Left renal pelvis (tissue), 4 donors: ENCODE measurements at regions not wholly inside any gene's neighbourhood (a gene's known extent, or its start where the extent isn't known, plus 50 kb on each side); places are given as distances from the start of the nearest gene placed in this dataset.

Experiments
- DNase-seq, 4 donors: peaks; one replicate each; pipeline ENCODE4 v3.0.0-alpha.2; 2013; ENCODE audit warnings: low read depth in 4 of 4, low spot score in 3 of 4

DNA sequence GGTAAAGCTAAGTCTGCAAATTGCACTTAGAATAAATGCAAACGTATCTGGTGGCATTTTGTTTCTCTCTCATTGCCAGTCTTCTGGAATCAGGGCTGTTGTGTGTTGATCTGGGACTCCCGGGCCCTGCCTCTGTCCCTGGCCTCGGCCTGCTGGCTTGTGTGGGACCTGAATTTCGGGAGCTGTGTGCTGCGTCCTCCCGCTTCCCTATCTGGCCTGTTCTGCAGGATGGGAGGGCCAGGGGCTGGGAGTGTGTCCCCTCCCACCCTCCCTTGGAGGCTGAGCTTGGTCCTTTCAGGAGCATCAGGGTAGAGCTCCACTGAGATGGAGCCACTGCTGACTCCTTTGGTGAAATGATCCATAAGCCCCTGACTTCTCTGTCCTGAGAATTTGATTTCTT, 118.5 kb downstream of the ACKR3 start:
- no peak for DNase-seq

DNA sequence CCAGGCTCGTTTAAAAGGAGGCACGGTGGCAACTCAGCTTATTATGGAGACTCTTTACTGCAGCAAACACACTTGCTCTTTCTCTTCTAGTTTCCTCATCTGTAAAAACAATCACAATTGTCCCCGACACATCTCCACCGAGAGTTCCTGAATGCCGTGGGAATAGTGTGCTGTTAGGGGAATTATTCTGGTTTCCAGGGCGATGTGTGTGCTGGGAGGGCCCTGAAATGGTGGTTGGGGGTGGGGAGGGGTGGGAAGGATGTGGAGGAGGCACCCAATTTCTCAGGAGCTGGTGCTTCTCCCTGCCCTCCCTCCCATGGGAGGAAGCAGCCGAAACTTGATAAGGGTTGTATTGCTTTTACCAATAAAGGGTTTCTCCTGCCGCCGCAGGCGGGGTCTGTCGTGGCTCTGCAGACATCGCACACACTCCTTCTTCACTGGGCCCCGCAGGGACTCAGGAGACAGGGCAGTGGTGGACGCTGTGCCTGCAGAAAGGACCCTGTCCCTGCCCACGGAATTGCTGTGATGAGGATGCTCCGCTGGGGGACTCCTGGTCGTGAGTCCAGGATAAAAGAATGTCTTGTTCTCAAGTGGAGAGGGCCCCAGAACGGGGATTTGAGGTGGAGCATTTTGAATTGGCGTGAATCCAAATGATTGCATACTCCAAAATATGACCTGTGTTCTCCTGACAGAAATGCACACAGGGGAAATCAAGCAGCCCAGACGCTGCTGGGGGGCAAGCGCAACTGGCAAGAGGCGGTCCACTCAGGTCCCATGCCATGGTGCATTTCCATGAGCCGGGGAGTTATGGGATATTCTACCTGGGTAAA, 119.2 kb downstream of the ACKR3 start:
- DNase-seq = no peak

DNA sequence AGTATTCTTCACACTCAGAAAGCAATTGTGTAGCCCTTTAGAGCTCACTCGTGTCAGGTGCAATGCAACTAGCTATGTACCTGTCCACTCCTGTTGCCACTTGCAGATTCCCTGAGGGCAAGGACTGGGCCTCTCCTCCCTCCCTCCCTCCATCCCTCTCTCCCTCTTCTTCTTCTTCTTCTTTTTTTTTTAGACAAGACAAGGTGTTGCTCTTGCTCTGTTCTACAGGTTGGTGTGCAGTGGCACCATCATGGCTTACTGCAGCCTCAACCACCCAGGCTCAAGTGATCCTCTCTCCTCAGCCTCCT, 119.7 kb downstream of the ACKR3 start:
- DNase-seq = no peak

DNA sequence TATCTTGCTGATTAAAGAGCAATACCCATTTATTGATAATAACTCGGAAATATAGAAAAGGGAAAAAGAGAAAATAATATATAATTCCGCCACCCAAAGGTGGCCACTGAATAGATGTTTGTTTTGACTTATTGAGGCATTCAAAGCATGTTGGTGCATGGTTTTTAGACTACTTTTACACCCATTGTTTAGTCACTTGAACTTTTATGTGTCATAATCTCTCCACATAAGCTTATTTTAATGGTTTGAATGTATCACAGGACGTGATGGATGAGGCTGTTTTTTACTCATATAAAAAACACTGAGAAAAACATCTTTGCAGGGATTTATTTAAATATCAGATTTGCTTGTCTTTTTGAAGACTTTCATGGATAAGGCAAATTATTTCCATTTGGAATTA, 120.4 kb downstream of the ACKR3 start:
- no peak for DNase-seq

DNA sequence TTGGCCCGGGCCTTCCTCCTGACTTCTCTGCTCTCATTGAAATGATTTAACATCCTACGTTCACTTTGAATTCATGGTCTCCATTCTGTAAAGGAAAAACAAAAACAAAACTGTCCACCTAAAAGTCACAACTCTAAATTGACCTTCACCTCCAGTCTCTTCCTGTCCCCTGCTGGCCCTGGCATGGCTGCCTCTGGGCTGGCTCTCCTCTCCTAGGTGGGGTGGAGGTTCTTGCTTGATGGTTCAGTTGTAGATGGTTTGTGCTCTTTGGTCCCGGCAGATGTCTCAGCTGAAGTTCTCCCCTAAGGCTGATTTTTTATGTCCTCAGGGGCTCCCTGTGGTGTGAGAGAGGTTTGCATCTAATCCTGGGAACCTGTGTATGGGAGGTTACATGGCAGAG, 121.1 kb downstream of the ACKR3 start:
- DNase-seq = no peak

DNA sequence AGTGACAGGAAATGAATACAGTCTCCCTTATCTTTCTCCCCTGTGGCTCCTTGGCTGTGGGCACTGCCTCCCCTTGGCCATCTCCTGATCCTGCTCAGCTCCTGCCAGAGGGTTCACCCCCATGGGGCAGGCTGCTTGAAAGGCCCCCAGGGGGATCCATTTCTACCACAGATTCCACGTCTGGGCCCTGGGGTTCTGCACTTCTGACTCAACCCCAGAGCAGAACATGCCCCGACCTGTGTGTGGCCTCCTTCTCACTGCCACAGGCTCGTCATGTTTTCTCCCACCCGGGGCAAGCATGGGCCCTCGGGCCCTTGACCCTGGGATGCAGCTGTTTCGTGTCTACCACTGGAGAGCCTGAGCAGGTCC, 122.2 kb downstream of the ACKR3 start:
- DNase-seq = no peak

DNA sequence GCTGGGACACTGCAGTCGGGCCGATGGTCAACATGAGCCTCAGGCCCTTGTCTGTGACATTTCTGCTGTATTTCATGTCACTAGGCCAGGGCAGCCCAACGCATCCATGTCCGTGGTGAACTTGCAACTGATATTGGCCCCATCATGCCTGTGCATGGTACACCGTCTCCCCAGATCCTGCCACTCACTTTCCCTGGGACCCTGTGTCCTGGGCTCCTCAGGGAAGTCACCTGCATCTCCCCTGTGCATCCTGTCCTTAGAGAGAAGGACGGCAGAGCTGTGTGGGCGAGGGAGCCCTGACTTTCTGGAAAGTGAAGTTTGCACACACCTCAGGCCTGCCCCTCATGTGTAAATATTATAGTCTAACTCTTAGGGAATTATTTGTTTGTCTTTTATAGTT, 123.3 kb downstream of the ACKR3 start:
- DNase-seq = no peak

DNA sequence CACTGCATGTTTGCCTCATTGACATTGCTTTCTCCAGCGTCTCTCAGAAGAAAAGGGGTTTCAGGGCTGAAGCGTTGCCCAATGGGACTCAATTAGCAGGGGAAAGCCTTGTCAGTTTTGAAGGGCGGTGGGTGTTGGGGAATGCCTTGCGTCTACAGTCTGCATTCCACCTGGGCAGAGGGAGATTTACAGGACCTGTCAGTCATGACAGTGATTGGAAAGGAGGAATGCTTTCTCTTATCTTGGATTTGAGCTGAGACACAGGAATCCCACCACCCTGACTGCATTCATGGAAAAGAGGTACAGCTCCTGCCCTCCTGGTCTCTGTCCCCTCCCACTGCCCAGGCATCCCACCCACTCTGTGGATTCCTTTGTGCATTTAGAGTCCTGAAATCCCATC, 123.9 kb downstream of the ACKR3 start:
- no peak for DNase-seq

DNA sequence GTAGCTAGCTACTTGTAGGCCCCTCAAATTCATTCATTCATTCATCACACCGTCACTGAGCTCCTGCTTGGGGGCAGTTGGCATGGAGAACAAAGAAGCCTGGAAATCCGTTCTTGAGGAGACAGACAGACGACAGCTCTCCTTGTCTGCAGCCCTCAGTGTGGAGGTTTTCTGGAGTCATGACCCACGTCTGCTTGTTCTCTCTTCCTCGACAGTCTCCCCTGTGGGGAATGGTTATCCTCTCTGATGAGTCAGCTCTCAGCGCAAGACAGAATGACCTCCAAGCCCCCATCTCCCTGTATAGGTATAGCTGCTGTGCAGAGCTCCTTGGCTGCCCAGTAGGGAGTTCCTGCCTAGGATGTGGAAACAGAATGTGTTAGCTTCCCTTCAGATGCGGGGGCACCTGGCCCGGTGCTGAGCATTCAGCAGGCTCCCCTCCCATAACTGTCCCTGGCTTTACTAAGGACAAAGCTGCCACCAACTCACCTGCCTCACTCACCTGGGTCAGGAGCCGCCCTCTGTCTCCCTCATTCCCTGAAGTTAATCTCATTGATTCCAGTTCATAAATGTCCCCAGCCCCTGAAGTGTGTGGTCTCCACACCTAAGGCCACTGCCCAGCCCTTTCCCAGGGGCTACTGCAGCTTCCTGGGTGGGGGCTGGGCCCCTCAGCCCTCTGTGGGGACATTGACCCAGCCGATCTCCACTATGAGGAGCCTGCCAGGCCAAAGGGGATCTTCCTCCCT, 124.7 kb downstream of the ACKR3 start:
- DNase-seq = no peak

DNA sequence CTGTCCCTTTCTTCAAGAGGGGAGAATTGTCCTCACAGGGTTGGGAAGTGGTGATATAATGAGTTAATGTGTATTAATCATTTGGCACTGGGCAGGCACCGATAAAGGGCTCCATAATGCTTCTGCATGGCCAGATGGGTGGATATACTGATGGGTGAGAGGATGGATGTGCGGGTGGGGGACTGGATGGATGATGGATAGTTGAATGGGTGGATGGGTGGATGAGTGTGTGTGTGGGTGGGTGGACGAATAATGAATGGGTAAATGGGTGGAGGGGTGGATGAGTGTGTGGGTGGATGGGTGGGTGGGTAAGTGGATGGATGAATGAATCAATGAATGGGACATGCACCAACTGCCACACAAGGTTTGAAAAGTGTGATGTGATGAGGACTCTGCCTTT, 127.2 kb downstream of the ACKR3 start:
- no peak for DNase-seq

DNA sequence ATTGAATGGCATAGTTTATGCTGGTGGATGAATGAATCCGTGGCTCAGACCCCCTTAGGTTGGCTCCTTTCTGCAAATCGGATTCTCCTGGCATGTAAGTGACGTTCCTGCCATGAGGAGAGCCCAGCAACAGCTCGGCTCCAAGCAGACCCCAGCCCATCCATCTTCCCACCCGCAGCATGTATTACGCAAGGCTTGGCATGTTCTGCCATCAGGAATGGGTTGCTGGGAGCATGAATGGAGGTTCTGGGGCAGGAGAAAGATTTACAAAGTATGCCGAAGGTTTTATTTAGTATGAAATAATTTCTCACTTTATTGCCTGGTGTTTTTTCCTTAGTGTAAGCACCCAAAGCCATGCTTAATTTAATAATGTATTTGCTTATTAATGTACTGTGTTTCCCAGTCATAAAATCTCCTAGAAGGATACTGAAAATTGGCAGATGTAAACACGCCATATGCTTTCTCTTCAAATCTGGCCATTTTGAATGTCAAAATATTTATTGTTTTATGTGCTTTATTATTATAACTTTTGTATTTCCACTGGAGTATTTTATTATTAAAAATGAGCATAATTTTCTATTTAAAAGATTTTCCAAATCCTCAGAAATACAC, 128.5 kb downstream of the ACKR3 start:
- no peak for DNase-seq

DNA sequence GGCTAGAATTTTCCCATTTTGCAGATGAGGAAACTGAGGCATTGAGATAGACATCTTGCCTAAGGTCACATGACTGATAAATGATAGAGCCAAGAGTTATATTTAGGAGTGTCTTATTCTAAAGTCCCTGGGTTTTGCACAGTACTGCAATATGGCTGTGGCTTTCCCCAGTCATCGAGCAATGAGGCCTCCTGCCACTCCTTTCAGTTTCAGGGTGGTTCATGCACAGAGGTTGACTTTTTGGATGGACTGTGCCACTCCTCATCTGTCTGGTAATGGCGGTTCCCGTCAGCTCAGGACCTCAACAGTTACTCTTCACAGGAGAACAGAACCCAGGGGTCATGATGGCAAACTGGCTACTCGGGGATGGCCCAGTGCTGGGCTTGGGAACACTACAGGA, 131.1 kb downstream of the ACKR3 start:
- DNase-seq = no peak

DNA sequence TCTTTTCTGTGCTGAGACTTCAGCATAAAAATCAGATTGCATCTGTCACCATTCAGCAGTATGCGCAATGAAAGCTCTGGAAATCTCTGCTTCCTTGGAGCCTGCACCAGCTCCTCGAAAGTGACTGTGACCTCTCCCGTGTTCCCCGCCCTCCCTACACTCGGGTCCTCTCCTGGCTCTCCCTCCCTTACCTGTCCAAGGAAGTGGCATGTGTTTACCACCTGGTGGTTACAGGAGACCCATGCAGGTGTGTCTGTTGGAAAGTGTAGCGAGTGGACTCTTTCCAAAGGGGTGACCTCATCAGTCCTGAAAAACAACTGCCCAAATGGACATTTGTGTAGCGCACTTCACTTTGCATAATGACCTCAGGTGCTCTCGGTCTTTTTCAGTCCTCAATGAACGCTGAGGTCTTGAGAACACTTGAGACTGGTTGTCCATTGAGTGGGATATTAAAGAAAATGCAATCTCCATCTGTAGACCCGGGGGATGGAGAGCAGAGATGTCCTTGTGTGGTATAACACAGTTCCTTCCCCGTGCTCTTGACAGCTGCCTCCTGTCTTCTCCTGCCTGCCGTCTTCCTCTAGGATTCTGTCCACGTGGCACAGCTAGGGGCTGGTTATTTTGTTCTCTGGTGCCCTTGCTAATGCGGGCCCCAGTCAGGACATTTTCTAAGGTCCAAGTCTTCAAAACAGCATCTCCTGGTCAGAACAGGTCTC, 133.2 kb downstream of the ACKR3 start:
- DNase-seq = no peak

DNA sequence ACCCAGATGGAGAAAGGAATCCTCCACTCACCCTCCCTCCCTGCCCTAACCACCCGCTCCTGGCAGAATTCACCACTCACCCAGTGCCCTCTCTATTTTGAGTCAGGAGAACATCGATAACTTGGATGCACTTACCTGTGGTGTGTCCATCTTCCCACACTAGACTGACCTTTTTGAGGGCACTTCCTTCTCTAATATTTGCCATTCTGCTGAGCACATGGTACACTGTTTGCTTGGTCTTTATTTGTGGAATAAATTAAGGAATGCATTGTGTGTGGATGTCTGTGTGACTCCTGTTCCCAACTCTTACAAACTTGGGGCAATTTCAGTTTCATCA, 133.7 kb downstream of the ACKR3 start:
- no peak for DNase-seq

DNA sequence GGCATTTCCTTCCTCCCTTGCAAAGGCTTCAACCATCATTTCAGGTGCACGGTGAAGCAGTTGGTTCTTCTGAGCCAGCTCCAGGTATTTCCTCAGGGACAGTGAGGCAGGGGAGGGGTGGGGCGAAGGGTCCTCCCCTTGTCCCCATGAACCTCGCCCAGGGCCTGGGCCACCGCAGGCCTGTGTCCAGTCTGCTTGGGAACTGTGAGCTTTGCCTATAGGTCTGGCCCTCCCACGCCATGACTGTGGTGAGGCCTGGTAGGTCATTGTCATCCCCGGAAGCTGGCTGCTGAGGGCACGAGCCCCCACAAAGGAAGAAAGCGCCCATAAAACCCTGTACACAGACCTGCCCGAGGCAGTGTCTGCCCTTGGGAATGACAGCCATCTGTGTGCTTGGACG, 134.3 kb downstream of the ACKR3 start:
- no peak for DNase-seq

DNA sequence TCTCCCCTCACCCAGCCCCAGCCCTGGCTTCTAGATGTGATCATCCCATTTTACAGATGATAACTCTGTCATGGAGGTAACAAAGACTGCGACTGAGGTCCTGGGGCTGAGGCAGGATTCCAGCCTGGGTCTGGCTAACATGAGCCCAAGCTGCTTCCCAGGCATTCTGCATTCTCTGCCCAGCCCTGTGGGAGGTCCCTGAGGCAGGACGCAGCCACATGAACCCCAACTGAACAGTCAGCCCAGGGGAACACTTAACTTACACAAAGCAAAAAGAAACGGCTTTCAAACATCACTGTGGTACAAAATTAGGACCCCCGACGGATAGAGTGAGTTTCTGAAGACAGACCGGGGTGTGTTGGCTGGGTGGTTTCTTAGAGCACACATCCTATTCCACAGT, 135.3 kb downstream of the ACKR3 start:
- no peak for DNase-seq

DNA sequence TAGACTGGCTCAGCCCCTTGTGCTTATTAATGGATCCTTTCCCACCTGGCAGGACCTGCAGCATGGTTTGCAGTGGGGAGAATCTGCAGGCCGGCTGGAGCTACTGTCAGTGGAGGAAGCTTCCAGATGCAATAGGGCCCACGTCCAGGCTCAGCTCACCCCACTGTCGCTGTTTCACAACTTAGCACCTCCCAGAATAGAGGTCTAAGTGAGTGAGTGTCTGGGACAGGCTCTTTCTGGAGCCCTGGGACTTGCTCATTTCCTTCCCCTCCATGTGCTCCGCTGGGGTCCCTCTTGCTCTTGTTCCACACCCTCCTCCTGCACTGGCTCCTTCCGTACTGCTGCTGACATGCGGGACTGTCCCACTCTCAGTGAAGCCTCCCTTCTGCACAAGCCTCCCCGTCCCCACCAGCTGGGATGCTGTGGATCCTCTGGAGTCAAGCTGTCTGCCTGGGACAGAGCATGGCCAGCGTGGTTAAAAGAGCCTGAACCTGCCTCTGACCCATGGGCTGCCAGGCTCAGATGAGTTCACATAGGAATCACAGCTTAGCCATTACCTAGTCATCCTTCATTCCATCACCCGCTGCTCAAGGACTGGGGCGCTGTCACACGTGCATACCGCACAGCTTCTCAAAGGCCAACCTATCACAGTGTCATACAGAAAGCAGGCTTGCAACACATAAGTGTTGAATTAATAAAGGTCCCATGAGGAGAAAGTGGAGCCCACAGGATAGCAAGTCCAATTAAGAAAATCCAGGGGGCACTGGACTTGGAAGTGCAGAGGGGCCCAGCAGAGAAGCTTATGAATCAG, 135.9 kb downstream of the ACKR3 start:
- DNase-seq = no peak

DNA sequence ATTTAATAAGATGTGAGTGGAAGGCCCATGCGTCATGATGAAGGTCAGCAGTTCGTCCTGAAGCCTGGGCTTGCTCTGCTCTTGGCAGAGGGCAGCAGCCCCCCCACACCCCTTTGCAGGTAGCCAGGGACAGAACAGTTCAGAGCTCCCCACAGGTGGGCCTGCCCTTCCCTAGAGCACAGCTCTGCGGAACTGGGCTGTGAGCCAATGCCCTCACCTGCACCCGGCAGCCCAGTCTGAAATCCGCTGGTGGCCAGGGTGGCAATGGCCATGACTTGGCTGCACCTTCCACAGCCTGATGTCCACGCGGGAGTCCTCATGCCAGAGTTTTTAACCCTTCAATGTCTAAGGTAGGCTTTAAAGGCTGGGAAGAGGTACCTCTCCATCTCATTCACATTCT, 136.7 kb downstream of the ACKR3 start:
- DNase-seq = no peak

DNA sequence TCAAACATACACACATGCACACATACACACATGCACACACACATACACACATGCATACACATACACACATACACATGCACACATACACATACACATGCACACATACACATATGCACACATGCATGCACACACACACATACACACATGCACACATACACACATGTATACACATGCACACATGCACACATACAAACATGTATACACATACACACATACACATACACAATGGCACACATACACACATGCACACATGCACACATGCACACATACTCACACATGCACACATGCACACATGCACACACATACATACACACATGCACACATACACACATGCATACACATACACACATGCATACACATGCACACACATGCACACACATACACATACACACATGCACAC, 137.2 kb downstream of the ACKR3 start:
- no peak for DNase-seq

DNA sequence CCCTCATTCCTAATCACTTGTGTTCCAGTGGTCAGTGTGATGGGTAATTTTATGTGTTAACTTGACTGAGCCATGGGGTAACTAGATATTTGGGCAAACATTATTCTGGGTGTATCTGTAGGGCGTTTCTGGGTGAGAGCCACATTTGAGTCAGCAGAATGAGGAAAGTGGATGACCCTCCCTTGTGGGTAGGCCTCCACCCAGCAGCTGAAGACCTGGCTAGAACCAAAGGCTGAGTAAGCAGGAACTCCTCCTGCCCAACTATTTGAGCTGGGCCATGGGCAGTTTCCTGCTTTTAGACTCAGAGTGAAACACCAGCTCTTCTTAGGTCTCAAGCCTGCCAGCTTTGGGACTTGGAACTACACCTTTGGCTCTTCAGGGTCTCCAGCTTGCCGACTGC, 141.8 kb downstream of the ACKR3 start:
- no peak for DNase-seq

DNA sequence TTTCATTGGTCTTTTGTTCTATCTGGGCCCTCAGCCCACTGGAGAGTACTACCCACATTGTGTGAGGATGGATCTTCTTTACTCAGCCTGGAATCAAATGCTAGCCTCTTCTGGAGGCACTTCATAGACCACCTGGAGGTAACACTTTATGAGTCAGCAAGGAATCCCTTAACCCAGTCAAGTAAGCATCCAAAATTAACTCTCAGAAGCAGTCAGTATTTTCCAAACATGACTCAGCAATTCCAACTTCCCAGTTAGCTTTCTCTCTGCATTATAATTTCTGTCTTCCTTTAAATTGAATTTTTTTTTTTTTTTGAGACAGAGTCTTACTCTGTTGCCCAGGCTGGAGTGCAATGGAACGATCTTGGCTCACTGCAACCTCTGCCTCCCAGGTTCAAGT, 142.7 kb downstream of the ACKR3 start:
- no peak for DNase-seq
